ENCODE measurements at regions not wholly inside any gene's neighbourhood (a gene's known extent, or its start where the extent isn't known, plus 50 kb on each side); places are given as distances from the start of the nearest gene placed in this dataset.

DNA sequence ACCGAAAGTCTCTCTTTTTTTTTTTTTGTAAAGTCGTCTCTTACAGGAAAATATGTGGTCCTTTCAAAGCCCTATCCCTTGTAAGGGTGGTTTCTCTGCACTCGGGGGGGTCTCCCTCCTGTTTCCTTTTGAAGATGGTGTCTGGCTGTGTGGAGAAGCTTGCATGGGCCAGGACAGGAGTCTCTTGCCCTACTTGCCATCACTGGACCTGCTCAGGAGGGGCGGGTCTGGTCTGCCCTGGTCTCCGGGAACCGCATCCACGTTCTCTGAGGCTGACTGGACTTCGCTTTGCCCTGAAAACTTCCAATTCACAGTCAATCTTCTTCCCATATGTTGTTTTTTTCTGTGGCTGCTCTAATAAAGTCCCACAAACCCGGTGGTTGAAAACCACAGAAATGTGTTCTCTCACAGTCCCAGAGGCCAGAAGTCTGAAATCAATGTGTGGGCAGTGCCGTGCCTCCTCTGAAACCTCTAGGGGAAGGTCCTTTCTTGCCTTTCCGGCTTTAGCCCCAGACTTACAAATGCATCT is 92.9 kb upstream of the IER5L start:
- Histone ChIP-seq H3K36me3 (ENCODE audit: control insufficient read depth in 3 of 3, insufficient read depth in 3 of 3, low read length in 3 of 3) (no peaks in the 10 kb centered on the region), H3K4me1 (ENCODE audit: control insufficient read depth in 3 of 3, insufficient read depth in 3 of 3, low read length in 3 of 3) (no peaks in the 10 kb centered on the region), H3K27me3 (ENCODE audit: control insufficient read depth in 3 of 3, insufficient read depth in 3 of 3, low read length in 3 of 3) (peaks cover 0 to 10% (median 4%) of the 10 kb centered on the region in 3 donors), H3K27ac (ENCODE audit: low read depth, low read length) (no peak overlapping the region), H3K9me3 (ENCODE audit: control insufficient read depth in 3 of 3, low read length in 3 of 3) (no peaks in the 10 kb centered on the region), H3K4me3 (ENCODE audit: low read length in 3 of 3) (no peak overlapping the region), H3K9ac (ENCODE audit: low read depth in 1 of 3, low read length in 3 of 3) (no peak overlapping the region)

DNA sequence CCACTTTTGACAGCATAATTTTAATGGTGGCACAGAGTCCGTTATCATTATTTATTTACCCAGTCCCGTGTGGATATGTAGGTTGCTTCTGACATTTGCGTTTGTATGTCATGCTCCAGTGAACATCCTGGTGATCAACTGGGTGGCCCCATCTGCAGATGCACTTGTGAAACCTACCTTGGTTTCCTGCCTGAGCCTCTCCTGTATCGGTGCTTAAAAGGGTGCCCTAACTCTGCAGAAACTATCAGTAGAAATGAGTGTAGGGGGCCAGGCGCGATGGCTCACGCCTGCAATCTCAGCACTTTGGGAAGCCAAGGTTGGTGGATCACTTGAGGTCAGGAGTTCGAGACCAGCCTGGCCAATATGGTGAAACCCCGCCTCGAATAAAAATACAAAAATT is 92.1 kb upstream of the IER5L start:
- no peak overlapping the region for H3K27ac ChIP-seq (ENCODE audit: low read depth, low read length)
- no peaks in the 10 kb centered on the region for H3K4me1 ChIP-seq (ENCODE audit: control insufficient read depth in 3 of 3, insufficient read depth in 3 of 3, low read length in 3 of 3)
- no peak overlapping the region for H3K4me3 ChIP-seq (ENCODE audit: low read length in 3 of 3)
- no peaks in the 10 kb centered on the region for H3K9me3 ChIP-seq (ENCODE audit: control insufficient read depth in 3 of 3, low read length in 3 of 3)
- H3K27me3 ChIP-seq (ENCODE audit: control insufficient read depth in 3 of 3, insufficient read depth in 3 of 3, low read length in 3 of 3): peaks cover 0 to 5% (median 4%) of the 10 kb centered on the region in 3 donors
- H3K9ac ChIP-seq (ENCODE audit: low read depth in 1 of 3, low read length in 3 of 3): no peak overlapping the region
- H3K36me3 ChIP-seq (ENCODE audit: control insufficient read depth in 3 of 3, insufficient read depth in 3 of 3, low read length in 3 of 3): no peaks in the 10 kb centered on the region

- Histone ChIP-seq H3K9ac (ENCODE audit: low read depth in 1 of 3, low read length in 3 of 3) (no peak overlapping the region), H3K9me3 (ENCODE audit: control insufficient read depth in 3 of 3, low read length in 3 of 3) (no peaks in the 10 kb centered on the region), H3K4me1 (ENCODE audit: control insufficient read depth in 3 of 3, insufficient read depth in 3 of 3, low read length in 3 of 3) (no peaks in the 10 kb centered on the region), H3K36me3 (ENCODE audit: control insufficient read depth in 3 of 3, insufficient read depth in 3 of 3, low read length in 3 of 3) (no peaks in the 10 kb centered on the region), H3K4me3 (ENCODE audit: low read length in 3 of 3) (no peak overlapping the region), H3K27ac (ENCODE audit: low read depth, low read length) (no peak overlapping the region), H3K27me3 (ENCODE audit: control insufficient read depth in 3 of 3, insufficient read depth in 3 of 3, low read length in 3 of 3) (no peaks in the 10 kb centered on the region)
Observed at GRCh38 chr9:129267141-129267540, 89.1 kb upstream of the IER5L start.

DNA sequence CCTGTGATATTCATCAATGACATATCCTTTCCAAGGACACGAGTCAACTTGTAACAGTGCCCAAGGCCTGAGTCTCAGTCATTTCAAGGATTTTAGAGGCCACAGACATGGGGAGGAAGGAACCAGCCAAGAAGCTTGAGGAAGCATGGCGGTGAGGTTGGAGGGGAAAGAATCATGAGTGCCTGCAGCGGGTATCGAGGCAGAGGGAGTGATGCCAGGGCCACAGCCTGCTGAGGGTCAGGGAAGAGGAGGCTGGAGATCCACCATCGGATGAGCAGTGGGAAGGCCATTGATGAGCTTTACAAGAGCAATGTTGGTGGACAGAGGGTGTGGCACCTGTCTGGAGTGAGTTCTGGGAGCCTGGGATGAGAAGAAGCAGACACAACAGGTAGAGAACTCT is 88.5 kb upstream of the IER5L start:
- Histone ChIP-seq H3K27ac (ENCODE audit: low read depth, low read length) (no peak overlapping the region), H3K9me3 (ENCODE audit: control insufficient read depth in 3 of 3, low read length in 3 of 3) (no peaks in the 10 kb centered on the region), H3K27me3 (ENCODE audit: control insufficient read depth in 3 of 3, insufficient read depth in 3 of 3, low read length in 3 of 3) (no peaks in the 10 kb centered on the region), H3K4me1 (ENCODE audit: control insufficient read depth in 3 of 3, insufficient read depth in 3 of 3, low read length in 3 of 3) (no peaks in the 10 kb centered on the region), H3K36me3 (ENCODE audit: control insufficient read depth in 3 of 3, insufficient read depth in 3 of 3, low read length in 3 of 3) (no peaks in the 10 kb centered on the region), H3K9ac (ENCODE audit: low read depth in 1 of 3, low read length in 3 of 3) (no peak overlapping the region), H3K4me3 (ENCODE audit: low read length in 3 of 3) (no peak overlapping the region)

DNA sequence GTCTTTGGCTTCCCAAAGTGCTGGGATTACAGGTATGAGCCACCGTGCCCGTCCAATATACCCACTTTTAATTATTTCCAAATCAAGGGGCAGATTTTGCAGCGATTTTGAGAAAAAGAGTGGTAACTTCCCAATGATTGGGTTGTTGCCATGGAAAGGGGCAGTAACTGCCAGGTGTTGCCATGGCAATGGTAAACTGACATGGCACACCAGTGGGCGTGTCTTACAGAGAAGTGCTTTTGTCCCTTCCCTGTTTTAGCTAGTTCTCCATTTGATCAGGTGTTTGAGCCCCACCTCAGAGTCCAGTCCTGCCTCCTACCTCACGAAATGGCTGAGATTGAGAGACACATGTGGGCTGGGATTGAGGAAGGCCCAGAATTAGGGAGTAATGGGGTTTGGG is 86.3 kb upstream of the IER5L start:
- no peak overlapping the region for H3K4me3 ChIP-seq (ENCODE audit: low read length in 3 of 3)
- peaks cover 0 to 11% (median 10%) of the 10 kb centered on the region in 3 donors for H3K27me3 ChIP-seq (ENCODE audit: control insufficient read depth in 3 of 3, insufficient read depth in 3 of 3, low read length in 3 of 3)
- H3K9ac ChIP-seq (ENCODE audit: low read depth in 1 of 3, low read length in 3 of 3): no peak overlapping the region
- H3K27ac ChIP-seq (ENCODE audit: low read depth, low read length): no peak overlapping the region
- H3K4me1 ChIP-seq (ENCODE audit: control insufficient read depth in 3 of 3, insufficient read depth in 3 of 3, low read length in 3 of 3): peaks cover 0 to under 1% (median under 1%) of the 10 kb centered on the region in 3 donors
- no peaks in the 10 kb centered on the region for H3K36me3 ChIP-seq (ENCODE audit: control insufficient read depth in 3 of 3, insufficient read depth in 3 of 3, low read length in 3 of 3)
- no peaks in the 10 kb centered on the region for H3K9me3 ChIP-seq (ENCODE audit: control insufficient read depth in 3 of 3, low read length in 3 of 3)

GRCh38 chr9:129263836-129264235 is 85.8 kb upstream of the IER5L start:
- Histone ChIP-seq H3K9me3 (ENCODE audit: control insufficient read depth in 3 of 3, low read length in 3 of 3) (no peaks in the 10 kb centered on the region), H3K27ac (ENCODE audit: low read depth, low read length) (no peak overlapping the region), H3K4me1 (ENCODE audit: control insufficient read depth in 3 of 3, insufficient read depth in 3 of 3, low read length in 3 of 3) (peaks cover 5 to 6% (median 6%) of the 10 kb centered on the region in 3 donors), H3K4me3 (ENCODE audit: low read length in 3 of 3) (no peak overlapping the region), H3K27me3 (ENCODE audit: control insufficient read depth in 3 of 3, insufficient read depth in 3 of 3, low read length in 3 of 3) (peaks cover 4 to 16% (median 16%) of the 10 kb centered on the region in 3 donors), H3K9ac (ENCODE audit: low read depth in 1 of 3, low read length in 3 of 3) (no peak overlapping the region), H3K36me3 (ENCODE audit: control insufficient read depth in 3 of 3, insufficient read depth in 3 of 3, low read length in 3 of 3) (no peaks in the 10 kb centered on the region)

- H3K9me3 ChIP-seq (ENCODE audit: control insufficient read depth in 3 of 3, low read length in 3 of 3): no peaks in the 10 kb centered on the region
- peaks cover 6 to 24% (median 20%) of the 10 kb centered on the region in 3 donors for H3K27me3 ChIP-seq (ENCODE audit: control insufficient read depth in 3 of 3, insufficient read depth in 3 of 3, low read length in 3 of 3)
- H3K9ac ChIP-seq (ENCODE audit: low read depth in 1 of 3, low read length in 3 of 3): peak overlapping the region in 1 of 3 donors; percentile 57
- peaks cover 13 to 15% (median 13%) of the 10 kb centered on the region in 3 donors for H3K4me1 ChIP-seq (ENCODE audit: control insufficient read depth in 3 of 3, insufficient read depth in 3 of 3, low read length in 3 of 3)
- no peaks in the 10 kb centered on the region for H3K36me3 ChIP-seq (ENCODE audit: control insufficient read depth in 3 of 3, insufficient read depth in 3 of 3, low read length in 3 of 3)
- H3K27ac ChIP-seq (ENCODE audit: low read depth, low read length): peak overlapping the region; percentile 68
- H3K4me3 ChIP-seq (ENCODE audit: low read length in 3 of 3): peak overlapping the region in 1 of 3 donors; percentile 38
Observed at GRCh38 chr9:129262261-129262660, 84.2 kb upstream of the IER5L start.

GRCh38 chr9:129259375-129259774 is 81.3 kb upstream of the IER5L start:
- Histone ChIP-seq H3K27me3 (ENCODE audit: control insufficient read depth in 3 of 3, insufficient read depth in 3 of 3, low read length in 3 of 3) (peaks cover 6 to 24% (median 20%) of the 10 kb centered on the region in 3 donors), H3K4me1 (ENCODE audit: control insufficient read depth in 3 of 3, insufficient read depth in 3 of 3, low read length in 3 of 3) (peaks cover 15 to 22% (median 17%) of the 10 kb centered on the region in 3 donors), H3K9ac (ENCODE audit: low read depth in 1 of 3, low read length in 3 of 3) (no peak overlapping the region), H3K36me3 (ENCODE audit: control insufficient read depth in 3 of 3, insufficient read depth in 3 of 3, low read length in 3 of 3) (no peaks in the 10 kb centered on the region), H3K9me3 (ENCODE audit: control insufficient read depth in 3 of 3, low read length in 3 of 3) (no peaks in the 10 kb centered on the region), H3K27ac (ENCODE audit: low read depth, low read length) (no peak overlapping the region), H3K4me3 (ENCODE audit: low read length in 3 of 3) (no peak overlapping the region)

DNA sequence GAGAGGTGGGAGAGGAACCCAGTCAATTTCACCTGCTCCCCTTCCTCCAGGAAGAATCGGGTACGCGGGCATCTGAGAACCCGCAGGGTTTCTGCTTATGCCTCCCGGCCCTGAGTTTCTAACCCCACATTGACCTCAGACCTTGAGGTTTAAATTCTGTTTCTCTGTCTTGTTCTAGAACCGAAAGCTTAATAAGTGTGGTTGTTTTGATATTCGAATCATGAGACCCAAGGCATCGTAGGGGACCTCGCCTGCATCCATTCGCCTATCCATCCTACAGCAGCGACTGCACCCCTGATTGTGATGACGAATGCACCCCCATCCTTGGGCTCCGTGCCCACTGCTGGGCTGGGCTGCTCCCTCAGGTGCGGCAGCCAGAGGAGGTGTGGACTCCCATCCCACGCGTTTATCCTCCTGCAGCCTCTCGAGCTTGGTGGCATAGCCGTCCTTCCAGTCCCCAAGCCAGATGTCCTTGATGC is 80.8 kb upstream of the IER5L start:
- H3K9me3 ChIP-seq (ENCODE audit: control insufficient read depth in 3 of 3, low read length in 3 of 3): no peaks in the 10 kb centered on the region
- no peak overlapping the region for H3K27ac ChIP-seq (ENCODE audit: low read depth, low read length)
- H3K27me3 ChIP-seq (ENCODE audit: control insufficient read depth in 3 of 3, insufficient read depth in 3 of 3, low read length in 3 of 3): peaks cover 6 to 24% (median 20%) of the 10 kb centered on the region in 3 donors
- peak overlapping the region in 1 of 3 donors; percentile 16 for H3K9ac ChIP-seq (ENCODE audit: low read depth in 1 of 3, low read length in 3 of 3)
- peaks cover 20 to 27% (median 20%) of the 10 kb centered on the region in 3 donors for H3K4me1 ChIP-seq (ENCODE audit: control insufficient read depth in 3 of 3, insufficient read depth in 3 of 3, low read length in 3 of 3)
- H3K36me3 ChIP-seq (ENCODE audit: control insufficient read depth in 3 of 3, insufficient read depth in 3 of 3, low read length in 3 of 3): no peaks in the 10 kb centered on the region
- peak overlapping the region in 2 of 3 donors; percentile 21 to 54 for H3K4me3 ChIP-seq (ENCODE audit: low read length in 3 of 3)

GRCh38 chr9:129258124-129258822 is 80.2 kb upstream of the IER5L start:
- Histone ChIP-seq H3K9ac (ENCODE audit: low read depth in 1 of 3, low read length in 3 of 3) (peak overlapping the region in 1 of 3 donors; percentile 45), H3K27ac (ENCODE audit: low read depth, low read length) (peak overlapping the region; percentile 1), H3K36me3 (ENCODE audit: control insufficient read depth in 3 of 3, insufficient read depth in 3 of 3, low read length in 3 of 3) (no peaks in the 10 kb centered on the region), H3K4me1 (ENCODE audit: control insufficient read depth in 3 of 3, insufficient read depth in 3 of 3, low read length in 3 of 3) (peaks cover 26 to 32% (median 26%) of the 10 kb centered on the region in 3 donors), H3K9me3 (ENCODE audit: control insufficient read depth in 3 of 3, low read length in 3 of 3) (no peaks in the 10 kb centered on the region), H3K27me3 (ENCODE audit: control insufficient read depth in 3 of 3, insufficient read depth in 3 of 3, low read length in 3 of 3) (peaks cover 6 to 24% (median 20%) of the 10 kb centered on the region in 3 donors), H3K4me3 (ENCODE audit: low read length in 3 of 3) (peak overlapping the region; percentile 43 to 55 (median 54))

All from skeletal muscle tissue (tissue), 3 donors.